ENCODE measurements at regions not wholly inside any gene's neighbourhood (a gene's known extent, or its start where the extent isn't known, plus 50 kb on each side); places are given as distances from the start of the nearest gene placed in this dataset.

DNA sequence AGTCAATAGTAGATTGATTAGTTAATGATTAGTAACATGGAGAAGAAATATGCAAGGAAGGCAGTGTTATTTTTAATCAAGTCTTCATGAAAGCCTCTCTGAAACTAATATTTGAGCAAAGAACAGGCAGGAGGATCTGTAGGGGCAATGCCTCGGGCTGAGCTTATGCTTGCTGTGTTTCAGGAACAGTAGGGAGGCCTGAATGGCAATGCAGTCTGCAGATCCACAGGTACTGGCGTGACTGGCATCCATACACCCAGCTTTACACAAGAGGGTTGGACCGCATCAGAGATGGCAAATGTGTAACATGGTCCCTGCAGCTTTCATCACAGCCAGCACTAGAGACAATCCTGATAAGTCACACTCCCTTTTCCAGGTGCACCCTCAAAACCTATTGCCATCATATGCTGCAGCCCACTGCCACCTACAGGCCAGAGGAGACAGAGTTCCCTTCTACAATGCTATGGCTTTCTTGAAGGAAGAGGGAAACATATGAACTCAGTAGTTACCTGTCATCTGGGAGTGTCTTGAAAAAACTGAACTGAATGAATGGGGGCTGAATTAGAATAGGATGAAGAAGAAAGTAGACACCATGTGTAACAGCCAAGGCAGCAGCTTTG, 582.4 kb upstream of the RAB6C start:
- TF ChIP-seq SPI1 (IDR thresholded peaks at IDR 0.05; ENCODE audit: borderline replicate concordance, low read depth), result no peak
- TF ChIP-seq, protein P1, sequence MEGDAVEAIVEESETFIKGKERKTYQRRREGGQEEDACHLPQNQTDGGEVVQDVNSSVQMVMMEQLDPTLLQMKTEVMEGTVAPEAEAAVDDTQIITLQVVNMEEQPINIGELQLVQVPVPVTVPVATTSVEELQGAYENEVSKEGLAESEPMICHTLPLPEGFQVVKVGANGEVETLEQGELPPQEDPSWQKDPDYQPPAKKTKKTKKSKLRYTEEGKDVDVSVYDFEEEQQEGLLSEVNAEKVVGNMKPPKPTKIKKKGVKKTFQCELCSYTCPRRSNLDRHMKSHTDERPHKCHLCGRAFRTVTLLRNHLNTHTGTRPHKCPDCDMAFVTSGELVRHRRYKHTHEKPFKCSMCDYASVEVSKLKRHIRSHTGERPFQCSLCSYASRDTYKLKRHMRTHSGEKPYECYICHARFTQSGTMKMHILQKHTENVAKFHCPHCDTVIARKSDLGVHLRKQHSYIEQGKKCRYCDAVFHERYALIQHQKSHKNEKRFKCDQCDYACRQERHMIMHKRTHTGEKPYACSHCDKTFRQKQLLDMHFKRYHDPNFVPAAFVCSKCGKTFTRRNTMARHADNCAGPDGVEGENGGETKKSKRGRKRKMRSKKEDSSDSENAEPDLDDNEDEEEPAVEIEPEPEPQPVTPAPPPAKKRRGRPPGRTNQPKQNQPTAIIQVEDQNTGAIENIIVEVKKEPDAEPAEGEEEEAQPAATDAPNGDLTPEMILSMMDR (IDR thresholded peaks at IDR 0.05; ENCODE audit: insufficient read depth, low read length), result peak; percentile 53
- peak; percentile 2 to 32 for DNase-seq (ENCODE audit: low read depth in 1 of 2, low spot score in 1 of 2)
- no peak overlapping the region for H3K4me3 ChIP-seq (replicated peaks; ENCODE audit: insufficient read depth, low read length)

DNA sequence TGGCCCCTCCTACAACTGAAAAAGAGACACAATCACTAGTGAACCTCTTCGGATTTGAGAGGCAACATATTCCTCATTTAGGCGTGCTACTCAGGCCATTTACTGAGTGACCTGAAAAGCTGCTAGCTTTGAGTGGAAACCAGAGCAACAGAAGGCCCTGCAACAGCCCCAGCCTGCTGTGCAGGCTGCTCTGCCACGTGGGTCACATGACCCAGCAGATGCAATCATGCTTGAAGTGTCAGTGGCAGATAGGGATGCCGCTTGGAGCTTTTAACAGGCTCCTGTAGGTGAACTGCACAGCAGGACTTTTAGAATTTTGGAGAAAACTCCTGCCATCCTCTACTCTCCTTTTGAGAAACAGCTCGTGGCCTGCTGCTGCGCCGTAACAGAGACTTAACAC, 578.6 kb upstream of the RAB6C start:
- Histone ChIP-seq H3K27ac (replicated peaks) (no peak overlapping the region), H3K4me3 (replicated peaks; ENCODE audit: insufficient read depth, low read length) (no peak overlapping the region), H3K27me3 (ENCODE audit: insufficient read depth, poor library complexity, severe bottlenecking) (no peaks in the 10 kb centered on the region)
- DNase-seq (ENCODE audit: low read depth in 1 of 2, low spot score in 1 of 2), result no peak
- no peak for TF ChIP-seq SPI1 (IDR thresholded peaks at IDR 0.05; ENCODE audit: borderline replicate concordance, low read depth)
- TF ChIP-seq, protein P2, sequence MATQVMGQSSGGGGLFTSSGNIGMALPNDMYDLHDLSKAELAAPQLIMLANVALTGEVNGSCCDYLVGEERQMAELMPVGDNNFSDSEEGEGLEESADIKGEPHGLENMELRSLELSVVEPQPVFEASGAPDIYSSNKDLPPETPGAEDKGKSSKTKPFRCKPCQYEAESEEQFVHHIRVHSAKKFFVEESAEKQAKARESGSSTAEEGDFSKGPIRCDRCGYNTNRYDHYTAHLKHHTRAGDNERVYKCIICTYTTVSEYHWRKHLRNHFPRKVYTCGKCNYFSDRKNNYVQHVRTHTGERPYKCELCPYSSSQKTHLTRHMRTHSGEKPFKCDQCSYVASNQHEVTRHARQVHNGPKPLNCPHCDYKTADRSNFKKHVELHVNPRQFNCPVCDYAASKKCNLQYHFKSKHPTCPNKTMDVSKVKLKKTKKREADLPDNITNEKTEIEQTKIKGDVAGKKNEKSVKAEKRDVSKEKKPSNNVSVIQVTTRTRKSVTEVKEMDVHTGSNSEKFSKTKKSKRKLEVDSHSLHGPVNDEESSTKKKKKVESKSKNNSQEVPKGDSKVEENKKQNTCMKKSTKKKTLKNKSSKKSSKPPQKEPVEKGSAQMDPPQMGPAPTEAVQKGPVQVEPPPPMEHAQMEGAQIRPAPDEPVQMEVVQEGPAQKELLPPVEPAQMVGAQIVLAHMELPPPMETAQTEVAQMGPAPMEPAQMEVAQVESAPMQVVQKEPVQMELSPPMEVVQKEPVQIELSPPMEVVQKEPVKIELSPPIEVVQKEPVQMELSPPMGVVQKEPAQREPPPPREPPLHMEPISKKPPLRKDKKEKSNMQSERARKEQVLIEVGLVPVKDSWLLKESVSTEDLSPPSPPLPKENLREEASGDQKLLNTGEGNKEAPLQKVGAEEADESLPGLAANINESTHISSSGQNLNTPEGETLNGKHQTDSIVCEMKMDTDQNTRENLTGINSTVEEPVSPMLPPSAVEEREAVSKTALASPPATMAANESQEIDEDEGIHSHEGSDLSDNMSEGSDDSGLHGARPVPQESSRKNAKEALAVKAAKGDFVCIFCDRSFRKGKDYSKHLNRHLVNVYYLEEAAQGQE (IDR thresholded peaks at IDR 0.05; ENCODE audit: insufficient replicate concordance, low read depth), result no peak

More for the DNA sequence above, 582.4 kb upstream of the RAB6C start:
- no peak overlapping the region for H3K27ac ChIP-seq (replicated peaks)
- H3K27me3 ChIP-seq (ENCODE audit: insufficient read depth, poor library complexity, severe bottlenecking), result no peaks in the 10 kb centered on the region

DNA sequence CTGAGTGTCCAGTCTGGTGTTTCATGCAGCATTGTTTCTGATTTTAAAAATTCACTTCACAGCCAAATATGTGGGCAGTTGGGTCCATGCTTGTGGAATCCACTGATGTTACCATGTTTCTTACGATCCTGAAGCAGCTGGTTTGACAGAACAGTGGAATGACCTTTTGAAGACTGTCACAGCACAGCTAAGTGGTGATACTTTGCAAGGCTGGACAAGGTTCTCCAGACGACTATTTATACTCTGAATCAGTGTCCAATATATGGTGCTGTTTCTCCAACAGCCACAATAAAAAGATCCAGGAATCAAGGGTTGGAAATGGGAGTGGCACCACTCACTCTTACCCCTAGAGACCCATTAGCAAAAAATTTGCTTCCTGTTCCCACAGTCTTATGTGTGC, 577.4 kb upstream of the RAB6C start:
- Histone ChIP-seq H3K4me3 (replicated peaks; ENCODE audit: insufficient read depth, low read length) (no peak overlapping the region), H3K27me3 (ENCODE audit: insufficient read depth, poor library complexity, severe bottlenecking) (no peaks in the 10 kb centered on the region), H3K27ac (replicated peaks) (no peak overlapping the region)
- TF ChIP-seq, protein P1 (IDR thresholded peaks at IDR 0.05; ENCODE audit: insufficient read depth, low read length), result no peak
- TF ChIP-seq GABPA (IDR thresholded peaks at IDR 0.05; ENCODE audit: low read depth), result no peak
- DNase-seq (ENCODE audit: low read depth in 1 of 2, low spot score in 1 of 2), result no peak

DNA sequence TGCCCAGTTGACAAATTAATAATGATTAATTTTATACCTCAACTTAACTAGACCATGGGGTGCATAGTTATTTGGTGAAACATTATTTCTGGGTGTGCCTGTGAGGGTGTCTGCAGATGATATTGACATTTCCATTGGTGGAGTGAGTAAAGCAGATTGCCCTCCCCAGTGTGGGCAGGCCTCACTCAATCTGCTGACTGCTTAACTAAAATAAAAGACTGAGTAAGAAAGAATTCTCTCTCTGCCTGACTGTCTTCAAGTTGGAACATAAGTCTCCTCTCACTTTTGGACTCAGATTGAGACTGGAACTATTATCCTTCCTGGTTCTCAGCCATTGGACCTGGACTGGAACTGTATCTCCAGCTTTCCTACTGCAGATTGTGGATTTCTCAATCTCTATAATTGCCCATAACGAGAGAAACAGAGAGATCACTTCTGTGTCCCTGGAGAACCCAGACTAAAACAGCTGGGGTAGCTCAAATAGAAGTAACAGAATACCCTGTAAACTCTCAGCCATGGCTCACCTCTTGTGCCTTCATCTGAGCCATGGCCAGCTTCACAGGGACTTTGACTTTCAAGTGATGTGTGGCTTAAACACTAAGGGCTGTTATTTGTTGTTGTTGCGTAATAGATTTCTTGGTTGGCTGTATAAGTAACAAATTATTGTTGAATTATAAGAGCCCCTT, 575.3 kb upstream of the RAB6C start:
- Histone ChIP-seq H3K27me3 (ENCODE audit: insufficient read depth, poor library complexity, severe bottlenecking) (no peaks in the 10 kb centered on the region), H3K4me3 (replicated peaks; ENCODE audit: insufficient read depth, low read length) (no peak overlapping the region), H3K27ac (replicated peaks) (no peak overlapping the region)
- no peak for TF ChIP-seq SPI1 (IDR thresholded peaks at IDR 0.05; ENCODE audit: borderline replicate concordance, low read depth)
- no peak for TF ChIP-seq POLR2AphosphoS5 (IDR thresholded peaks at IDR 0.05; ENCODE audit: low read depth)
- no peak for TF ChIP-seq GABPA (IDR thresholded peaks at IDR 0.05; ENCODE audit: low read depth)
- TF ChIP-seq, protein P2 (IDR thresholded peaks at IDR 0.05; ENCODE audit: insufficient replicate concordance, low read depth), result no peak
- TF ChIP-seq, protein P1 (IDR thresholded peaks at IDR 0.05; ENCODE audit: insufficient read depth, low read length), result no peak
- DNase-seq (ENCODE audit: low read depth in 1 of 2, low spot score in 1 of 2), result no peak

Measured in HL-60 (cell line).